Right hindlimb (tissue), 1 donor: ENCODE measurements at regions not wholly inside any gene's neighbourhood (a gene's known extent, or its start where the extent isn't known, plus 50 kb on each side); places are given as distances from the start of the nearest gene placed in this dataset.

Experiments used
- DNase-seq: peaks from one replicate; pipeline ENCODE4 v3.0.0-alpha.2; 2018

DNA sequence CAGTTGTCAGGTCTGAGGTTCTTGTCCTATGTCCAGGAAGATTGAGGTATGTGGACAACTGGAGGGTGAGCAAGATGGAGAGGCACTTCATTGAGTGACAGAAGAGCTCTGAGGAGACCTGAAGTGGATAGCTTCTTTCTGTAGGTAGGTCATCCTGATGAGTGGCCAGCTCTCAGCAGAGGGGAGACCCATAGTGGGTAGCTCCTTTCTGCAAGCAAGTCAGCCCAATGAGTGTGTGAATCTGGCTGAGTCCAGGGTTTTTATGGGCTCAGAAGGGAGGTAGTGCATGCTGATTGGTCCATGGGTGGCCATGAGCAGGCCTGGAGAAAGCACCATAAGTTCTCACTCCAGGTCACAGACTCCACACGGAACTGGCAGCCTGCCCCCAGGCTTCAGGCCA is 92.6 kb upstream of the GALNT5 start:
- DNase-seq, result no peak

- DNase-seq, result no peak
Measured at GRCh38 chr2:157168501-157168900, 89.0 kb upstream of the GALNT5 start.

DNA sequence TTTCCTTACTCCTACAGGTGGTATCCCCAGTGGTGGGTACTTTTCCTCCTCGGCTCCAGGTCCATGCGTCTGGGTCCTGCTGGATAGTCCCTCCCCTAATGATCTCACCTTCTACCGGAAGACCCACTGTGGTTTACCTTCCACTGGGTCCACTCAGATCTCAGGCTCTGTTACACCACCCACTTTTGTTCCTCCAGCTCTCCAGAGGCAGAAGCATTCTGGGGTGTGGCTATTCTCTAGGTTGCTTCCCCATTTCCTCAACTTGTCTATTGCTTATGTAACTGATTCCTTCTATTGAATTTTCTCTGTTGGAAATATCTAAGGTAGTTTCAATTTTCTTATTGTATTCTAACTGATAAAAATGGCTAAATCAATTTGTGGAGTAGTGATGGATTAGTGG is 87.6 kb upstream of the GALNT5 start:
- DNase-seq, result no peak

GRCh38 chr2:157170299-157170698 is 87.2 kb upstream of the GALNT5 start:
- DNase-seq, result no peak

GRCh38 chr2:157172239-157172638 is 85.3 kb upstream of the GALNT5 start:
- DNase-seq, result no peak

DNA sequence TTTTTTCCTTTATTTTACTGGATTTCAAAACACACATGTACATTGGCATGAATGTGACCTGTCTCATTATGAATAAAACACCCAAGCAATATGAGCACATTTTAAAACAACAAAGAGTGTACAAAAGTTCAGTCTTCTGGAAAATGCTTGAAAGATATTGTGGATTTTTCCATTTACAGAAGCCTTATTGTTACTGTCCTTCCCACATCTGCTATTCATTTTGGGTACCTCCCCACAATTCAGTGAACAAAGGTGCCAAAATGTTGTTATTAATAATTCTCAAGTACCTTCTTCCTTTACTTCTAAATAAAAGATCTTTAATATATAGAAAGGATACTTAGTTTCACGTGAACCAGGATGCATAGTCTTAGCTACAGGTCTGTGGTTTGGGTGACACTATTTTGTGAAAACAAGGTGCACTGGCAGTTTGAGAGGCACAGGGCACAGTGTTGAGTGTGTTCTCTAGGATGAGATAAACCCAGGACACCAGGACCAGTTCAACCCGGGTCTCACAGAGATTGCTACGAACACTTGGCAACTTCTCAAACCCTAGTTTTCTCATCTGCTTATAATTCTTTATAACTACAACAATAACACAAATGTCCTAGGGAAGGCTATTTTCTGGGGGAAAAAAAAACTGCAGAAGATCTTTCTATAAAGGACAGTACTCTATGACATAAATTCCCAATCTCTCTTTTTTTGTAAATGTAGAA is 84.5 kb upstream of the GALNT5 start:
- DNase-seq, result no peak

DNA sequence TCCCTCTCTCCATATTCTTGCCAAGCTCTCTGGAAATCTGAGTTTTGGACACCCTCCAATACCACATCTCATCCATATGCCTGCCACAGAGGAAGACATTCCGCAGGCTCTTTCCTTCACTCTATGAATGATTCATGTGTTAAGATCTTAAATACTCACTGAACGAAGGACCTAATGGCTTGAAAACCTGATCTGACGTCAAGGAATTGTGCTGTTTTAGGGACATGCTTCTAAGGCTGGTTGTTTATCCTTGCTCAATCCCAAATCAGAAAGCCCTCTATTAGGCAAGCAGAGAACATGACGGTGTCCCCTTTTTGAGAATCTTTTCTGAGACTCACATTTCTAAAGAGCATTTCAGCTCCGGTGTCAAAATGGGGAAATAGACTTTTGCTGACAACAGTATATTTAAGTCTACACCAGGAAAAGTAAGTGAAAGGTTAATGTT is 83.7 kb upstream of the GALNT5 start:
- DNase-seq, result peak; percentile 43

- no peak for DNase-seq
Measured at GRCh38 chr2:157174321-157174720, 83.2 kb upstream of the GALNT5 start.

- DNase-seq, result no peak
Measured at GRCh38 chr2:157176602-157177001, 80.9 kb upstream of the GALNT5 start.

DNA sequence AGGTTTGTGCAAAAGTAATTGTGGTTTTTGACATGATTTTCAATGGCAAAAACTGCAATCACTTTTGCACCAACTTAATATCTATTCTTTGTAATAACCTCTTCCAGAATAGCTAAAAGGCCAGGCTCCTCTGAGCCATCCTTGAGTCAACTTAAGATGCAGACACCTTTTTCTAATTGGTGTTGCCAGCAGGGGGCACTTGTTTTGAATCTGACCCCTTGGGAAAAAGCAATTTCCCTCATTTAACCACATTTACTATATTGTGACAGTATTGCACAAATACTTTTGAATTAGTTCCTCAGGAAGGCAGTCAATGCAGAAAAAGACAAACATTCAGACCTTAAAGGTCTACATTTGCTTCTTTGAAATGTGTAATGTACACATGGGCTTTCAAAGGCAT is 78.6 kb upstream of the GALNT5 start:
- no peak for DNase-seq

DNA sequence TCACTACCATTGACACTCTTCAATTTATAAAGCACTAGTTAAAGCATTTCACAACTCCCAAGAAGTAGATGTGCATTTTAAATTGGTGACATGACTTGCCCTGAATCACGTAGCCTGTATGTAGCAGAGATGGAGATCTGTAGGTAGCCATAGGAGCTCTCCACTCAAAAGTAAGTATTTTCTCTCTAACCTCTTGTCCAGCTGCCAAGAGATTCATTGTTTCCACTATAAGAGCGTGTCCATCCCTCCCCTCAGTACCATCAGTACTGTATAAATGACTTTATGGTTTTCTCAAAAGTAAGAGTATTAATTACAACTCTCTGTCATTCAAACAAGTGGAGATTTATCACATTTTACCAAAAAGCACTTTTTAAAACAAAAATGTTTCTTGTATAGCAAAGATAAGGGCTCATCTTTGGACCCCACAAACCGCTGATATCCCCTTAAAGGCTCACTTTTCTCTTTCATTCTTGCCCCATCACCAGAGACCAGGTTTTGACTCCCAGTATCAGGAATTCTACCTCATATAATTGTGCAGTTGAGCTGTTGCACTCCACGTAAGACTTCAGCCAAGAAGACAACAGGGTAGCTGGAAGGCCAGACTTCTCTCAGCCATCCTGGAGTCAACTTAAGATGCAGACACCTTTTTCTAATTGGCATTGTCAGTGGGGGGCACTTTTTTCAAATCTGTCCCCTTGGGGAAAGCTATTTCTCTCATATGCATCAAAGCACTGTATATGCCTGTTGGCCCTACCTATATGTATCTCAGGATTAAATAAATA is 78.0 kb upstream of the GALNT5 start:
- DNase-seq, result no peak

- no peak for DNase-seq
Measured at GRCh38 chr2:157180359-157180758, 77.1 kb upstream of the GALNT5 start.

GRCh38 chr2:157181234-157181633 is 76.3 kb upstream of the GALNT5 start:
- DNase-seq, result no peak

GRCh38 chr2:157182204-157182709 is 75.2 kb upstream of the GALNT5 start:
- no peak for DNase-seq

DNA sequence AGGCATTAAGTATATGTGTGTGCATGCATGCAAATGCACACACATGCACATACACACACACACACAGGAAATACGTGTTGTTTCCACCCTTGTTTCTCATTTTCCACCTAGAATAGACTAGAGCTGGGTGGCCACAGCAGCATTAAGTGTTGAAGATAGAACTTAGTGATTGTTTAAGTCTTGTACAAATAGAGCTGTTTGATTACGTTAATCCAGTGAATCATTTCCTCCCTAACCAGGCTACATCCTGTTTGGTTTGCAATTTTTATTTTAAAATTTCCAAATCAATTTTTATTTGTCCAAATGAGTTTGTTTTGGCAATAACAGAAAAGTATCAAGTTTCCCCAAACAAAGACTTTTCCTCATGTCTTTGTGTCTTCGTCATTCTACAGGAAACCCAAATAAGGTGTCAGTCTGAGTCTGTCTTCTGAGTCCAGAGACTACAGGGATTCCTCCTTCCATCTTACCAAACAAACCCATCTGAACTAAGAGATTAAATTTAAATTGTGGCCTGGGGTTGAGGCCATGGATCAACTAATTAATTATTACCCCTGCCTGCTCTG is 74.6 kb upstream of the GALNT5 start:
- no peak for DNase-seq

GRCh38 chr2:157184161-157184895 is 73.2 kb upstream of the GALNT5 start:
- no peak for DNase-seq

DNA sequence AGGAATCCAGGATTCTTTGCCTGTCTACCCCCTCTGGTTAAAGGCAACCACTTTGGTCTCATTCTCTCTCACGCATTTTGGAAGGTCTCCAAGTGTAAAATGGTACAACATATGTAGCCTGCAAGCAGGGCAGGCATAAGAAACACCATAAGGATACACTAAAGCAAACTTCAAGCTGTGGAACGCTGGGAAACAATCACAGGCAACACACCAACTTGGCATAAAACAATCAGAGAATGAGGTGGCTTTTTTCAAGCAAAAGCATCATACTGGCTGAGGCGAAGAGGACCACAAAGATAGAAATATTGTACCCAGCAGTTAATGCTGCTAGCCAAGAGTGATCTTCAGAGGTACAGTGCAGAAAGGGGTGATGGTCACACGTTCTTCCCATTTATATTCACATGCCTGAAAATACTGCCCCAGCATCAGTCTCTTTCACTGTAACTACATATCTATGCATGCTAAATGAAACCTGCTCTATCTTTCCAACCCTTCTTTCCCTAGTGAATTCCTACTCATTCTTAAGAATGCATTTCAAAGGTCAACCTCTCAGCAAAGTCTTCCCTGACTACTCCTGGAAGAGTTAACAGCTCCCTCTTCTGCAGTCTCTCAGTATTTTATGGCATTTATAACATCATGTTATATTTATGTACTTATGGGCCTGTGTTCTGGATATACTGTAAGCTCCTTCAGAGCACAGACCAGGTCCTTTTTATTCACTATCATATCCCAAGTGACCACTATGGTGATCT is 71.9 kb upstream of the GALNT5 start:
- no peak for DNase-seq

- DNase-seq, result no peak
Measured at GRCh38 chr2:157190151-157190550, 67.4 kb upstream of the GALNT5 start.

- DNase-seq, result no peak
Measured at GRCh38 chr2:157191186-157191585, 66.3 kb upstream of the GALNT5 start.

DNA sequence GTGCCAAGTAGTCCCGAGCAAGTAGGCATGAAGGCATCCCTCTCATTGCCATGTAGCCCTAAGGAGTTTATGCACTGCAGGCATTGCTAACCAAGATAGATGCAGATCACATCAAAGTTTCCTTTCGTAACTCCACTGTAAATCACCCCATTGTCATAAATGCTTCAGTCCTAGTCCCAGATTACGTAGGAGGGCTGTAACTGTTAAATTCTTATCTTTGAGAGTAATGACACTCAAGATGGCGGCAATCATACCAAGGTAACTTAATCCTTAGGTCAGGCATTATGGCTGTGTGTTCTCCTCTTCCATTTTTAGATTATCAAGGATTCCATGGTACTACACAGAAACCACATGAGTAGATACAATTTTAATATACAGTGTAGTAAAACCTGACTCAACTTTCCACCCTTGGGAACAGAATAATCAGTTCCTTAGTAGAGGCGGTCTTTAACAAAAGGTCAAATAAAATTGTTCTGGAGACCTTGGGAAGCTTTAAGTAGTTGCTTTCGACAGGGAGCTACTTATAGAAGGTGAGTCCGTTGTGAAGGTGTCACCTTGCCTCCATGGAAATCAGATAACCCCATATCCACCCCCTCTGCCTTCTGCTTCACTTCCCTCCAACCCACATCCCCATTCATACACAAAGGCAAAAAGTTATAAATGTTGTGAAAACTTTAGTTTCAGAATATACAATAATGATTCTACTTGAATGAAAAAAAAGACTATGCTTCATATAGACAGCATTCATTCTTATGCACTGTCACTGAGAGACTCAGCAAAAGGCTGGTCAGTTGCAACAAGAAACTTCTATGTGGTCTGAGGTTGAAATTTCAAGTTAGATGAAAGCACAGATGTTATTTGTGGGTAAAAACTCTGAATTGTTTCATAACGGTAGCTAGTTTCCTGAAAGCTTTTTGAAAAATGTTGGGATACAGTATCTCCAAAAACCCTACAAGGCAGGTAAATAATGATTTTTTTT is 64.8 kb upstream of the GALNT5 start:
- DNase-seq, result no peak

DNA sequence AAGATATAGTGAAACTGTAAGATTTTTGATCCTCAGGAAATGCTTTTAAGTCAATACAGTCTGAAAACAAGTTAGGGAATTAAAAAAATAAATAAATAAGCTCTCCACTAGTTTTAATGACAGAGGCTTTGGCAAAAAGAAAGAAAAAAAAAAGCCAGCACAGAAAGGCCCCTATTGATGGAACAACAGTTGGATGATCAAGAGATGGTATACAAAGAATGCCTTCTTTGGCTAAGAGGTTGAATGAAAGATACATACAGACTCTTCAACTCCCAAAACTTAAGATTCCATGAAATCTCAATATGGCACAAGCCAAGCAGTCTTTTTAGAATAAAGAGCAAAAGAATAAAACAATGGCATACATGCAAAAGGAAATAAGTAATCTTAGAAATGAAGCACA is 64.0 kb upstream of the GALNT5 start:
- DNase-seq, result no peak
